GM18861 (cell line): ENCODE measurements at regions not wholly inside any gene's neighbourhood (a gene's known extent, or its start where the extent isn't known, plus 50 kb on each side); places are given as distances from the start of the nearest gene placed in this dataset.
"Not testable (repeated sequence)": the region's sequence is repeated elsewhere in the genome, so short reads cannot be mapped to it uniquely, and the experiment has no call there.

Experiments used
- ATAC-seq: cut with Tn5 transposase; IDR thresholded peaks from one replicate; pipeline ENCODE4 v1.9.1; 2021; ENCODE audit not compliant: unreplicated experiment

GRCh38 chr11:105432241-105432995, 177.5 kb upstream of the GRIA4 start:
- ATAC-seq = no peak

GRCh38 chr11:105429096-105429910, 180.6 kb upstream of the GRIA4 start:
- ATAC-seq = no peak

GRCh38 chr11:105407101-105407500, 202.8 kb upstream of the GRIA4 start:
- ATAC-seq = no peak

GRCh38 chr11:105401269-105401809, 208.5 kb upstream of the GRIA4 start:
- no peak for ATAC-seq

- ATAC-seq = no peak
Observed at GRCh38 chr11:105399511-105399910, 210.4 kb upstream of the GRIA4 start.

GRCh38 chr11:105398636-105399035, 211.2 kb upstream of the GRIA4 start:
- no peak for ATAC-seq

DNA sequence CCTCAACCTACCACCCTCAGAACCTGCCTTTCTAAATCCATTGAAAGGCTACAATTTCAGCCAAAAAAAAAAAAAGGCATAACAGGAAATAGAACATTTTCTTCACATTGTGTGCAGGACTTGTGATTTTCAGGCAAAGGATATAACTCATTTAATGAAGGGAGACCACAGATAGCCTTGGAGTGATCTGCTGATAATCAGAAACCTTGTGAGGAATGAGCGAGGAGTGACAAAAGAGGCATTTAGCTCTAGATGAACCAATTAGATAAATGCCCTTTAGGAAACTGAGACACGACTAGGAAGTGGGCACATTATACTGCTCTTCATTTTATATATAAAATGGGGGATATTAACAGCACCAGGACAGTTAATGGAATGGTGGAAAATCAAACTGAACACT, 216.5 kb upstream of the GRIA4 start:
- ATAC-seq = no peak

DNA sequence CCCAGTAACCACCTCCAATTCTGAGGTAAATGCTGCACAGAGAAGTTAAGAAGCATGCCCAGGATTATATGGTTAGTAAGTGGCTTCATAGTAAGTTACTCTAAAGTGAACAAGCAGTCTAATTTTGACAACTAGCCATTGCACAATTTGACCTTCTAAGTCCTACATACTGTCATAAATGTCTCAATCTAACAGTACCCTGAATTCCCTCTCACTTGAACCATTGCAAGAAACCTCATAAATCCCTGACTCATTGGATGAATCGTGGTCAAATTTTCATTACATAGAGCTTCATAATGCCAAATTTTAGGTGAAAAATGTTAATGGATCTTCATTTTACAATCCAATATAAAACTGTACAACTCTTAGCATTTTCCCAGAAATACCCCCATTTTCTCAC, 217.3 kb upstream of the GRIA4 start:
- ATAC-seq = no peak

DNA sequence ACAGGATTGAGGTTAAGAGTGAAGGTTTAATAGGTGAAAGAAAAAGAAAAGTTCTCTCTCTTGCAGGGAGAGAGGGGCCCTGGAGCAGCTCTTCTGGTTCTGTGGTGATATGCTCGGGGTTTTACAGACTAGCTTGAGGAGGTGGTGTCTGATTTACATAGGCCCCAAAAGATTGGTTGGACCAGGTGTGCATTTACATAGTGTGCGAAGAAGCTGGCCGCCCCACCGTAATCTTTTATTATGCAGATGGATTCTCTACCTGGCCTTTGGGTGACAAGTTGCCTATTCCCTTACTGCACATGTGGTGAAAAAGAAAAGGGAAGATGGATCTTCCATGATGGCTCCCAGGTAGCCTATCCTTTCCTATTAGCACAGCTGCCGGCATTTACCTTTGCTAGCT, 219.9 kb upstream of the GRIA4 start:
- no peak for ATAC-seq

GRCh38 chr11:105388006-105388405, 221.9 kb upstream of the GRIA4 start:
- ATAC-seq = no peak

DNA sequence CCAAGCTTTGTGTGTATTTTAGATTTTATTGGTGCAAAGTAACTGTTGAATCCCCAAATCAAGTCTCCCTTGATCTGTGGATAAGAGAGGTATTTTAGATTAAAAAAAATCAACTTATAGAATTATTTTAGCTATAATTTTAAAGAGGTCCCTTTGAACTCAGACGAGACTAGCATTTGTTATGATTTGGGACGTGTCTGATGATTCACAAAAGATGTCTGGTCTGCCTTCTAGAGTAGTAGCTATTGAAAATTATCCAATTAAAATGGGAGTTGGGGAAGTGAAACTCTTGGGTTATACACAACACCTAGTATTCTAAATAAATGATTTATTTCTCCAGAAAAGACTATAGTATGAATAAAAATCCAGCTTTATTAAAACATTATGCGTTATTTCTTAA, 227.9 kb upstream of the GRIA4 start:
- ATAC-seq = no peak

DNA sequence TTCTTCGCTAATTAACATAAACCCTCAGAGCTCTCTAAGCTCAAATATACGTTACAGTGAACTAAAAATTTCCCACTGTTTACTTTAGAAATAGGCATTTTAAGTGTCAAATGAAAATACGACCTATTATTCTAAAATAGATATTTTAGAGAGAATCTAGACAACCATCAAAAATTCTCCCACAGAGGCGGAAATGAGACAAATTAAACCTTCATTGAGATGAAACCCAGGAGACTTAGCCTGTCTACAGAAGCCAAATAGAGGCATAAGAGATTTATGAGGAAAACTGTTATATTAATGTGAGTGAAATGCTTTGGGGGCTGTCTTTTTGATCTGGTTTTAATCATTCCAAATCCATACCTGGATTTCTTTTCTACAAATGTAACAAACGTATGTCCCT, 232.0 kb upstream of the GRIA4 start:
- no peak for ATAC-seq

DNA sequence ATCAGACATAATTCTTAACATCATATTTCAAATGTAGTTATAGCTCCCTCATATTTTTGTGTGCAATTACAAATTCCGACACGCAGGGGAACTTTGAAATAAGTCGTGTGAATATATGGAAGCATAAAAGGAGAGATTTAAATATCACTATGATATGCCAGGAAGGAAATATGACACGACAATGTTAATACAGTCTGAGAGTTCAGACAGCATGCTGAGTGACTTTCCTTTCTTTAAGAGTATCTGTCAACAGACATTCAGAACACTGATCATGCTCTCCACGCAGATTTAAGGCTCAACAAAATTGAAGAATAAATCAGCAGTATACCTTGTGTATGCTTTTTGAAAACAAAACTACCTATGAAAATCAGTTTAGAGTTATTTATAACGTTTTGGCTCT, 232.6 kb upstream of the CARD18 start:
- ATAC-seq = no peak

DNA sequence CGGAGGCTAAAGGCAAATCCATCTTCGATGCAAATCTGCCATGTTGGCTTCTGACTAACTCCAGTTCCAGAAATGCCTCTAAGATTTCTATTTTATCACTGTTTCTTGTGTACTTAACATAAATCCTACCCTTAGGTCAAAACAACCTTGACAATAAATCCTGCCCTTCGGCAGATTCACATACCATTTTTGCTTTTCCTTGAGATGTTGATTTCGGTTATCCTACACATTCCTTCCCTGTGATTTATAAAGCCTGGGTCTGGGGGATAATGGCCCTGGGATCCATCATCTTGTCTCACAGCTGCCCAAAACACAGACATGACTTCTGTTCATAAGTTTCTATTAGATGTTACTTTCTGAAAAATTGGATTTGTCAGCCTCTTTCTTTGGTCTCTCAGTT, 231.7 kb upstream of the CARD18 start:
- ATAC-seq = no peak

DNA sequence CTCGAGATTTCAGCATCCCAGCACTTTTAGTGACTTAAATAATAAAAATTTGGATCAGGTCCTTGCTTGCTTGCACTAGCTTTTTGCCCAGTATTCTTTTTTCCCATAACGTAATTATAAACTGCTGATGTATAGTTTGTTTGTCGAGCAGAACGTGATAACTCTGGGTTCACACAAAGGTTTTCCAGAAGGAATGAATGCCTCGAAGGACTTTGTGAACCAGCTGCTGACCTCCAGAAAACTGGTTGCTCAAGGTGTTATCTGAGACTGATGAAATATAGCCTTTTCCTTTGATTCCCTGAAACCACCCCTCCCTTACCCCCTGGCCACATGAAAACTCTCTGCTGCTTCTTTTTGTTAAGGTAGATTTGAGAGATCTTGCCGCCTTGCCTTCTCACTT, 229.1 kb upstream of the CARD18 start:
- ATAC-seq = no peak

DNA sequence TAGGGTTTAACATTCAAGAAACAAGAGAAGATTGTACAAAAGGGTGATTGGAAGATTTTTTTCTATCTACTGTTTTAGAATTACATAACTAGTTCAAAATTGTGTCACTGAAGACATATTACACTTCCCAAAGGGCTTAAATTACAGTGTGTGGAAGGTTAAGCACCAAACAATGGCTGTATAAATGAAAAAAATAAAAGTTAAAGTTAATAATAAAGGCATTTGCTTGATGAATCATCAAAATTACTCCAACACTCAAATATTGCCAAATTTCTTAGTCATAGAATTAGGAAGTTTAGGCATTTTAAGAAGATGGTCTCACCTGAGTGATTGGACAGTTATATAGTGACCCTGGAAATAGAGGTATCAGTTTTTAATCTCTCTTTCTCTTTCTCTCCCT, 227.6 kb upstream of the CARD18 start:
- ATAC-seq = no peak

DNA sequence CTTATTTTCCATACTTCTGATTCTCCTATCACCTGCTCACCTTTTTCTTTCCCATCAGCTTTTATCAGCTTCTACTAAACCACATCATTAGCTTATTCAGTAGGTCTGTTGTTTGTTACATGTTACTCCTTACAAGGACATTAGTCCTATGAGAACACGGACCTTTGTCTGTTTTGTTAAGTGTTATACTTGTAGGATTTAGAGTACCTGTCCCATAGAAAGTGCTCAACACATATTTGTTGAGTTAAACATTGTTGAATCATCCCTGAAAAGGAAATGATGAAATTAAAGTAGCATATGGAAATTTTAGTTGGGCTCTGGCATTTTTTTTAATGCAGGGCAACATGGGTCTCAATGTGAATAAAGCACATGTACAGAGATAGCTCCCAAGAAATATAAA, 222.1 kb upstream of the CARD18 start:
- no peak for ATAC-seq

DNA sequence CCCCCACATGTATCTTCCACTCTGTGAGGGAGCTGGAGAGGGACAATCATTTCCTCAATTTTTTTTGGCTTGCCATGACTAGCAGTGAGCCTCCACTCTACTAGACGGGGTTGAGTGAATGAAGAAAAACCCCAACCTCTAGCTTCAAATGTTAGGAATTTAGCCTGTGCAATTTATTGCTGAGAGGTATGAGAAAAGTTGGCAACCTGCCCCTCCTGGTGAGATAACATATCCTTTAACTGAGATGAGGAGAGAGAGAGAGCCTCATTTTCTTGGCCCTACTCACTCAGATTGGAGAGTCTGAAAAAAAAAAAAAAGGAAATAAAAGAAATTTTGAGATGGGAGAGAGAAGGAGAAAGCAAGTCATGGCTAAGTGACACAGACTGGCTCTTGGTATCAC, 218.2 kb upstream of the CARD18 start:
- ATAC-seq = no peak

DNA sequence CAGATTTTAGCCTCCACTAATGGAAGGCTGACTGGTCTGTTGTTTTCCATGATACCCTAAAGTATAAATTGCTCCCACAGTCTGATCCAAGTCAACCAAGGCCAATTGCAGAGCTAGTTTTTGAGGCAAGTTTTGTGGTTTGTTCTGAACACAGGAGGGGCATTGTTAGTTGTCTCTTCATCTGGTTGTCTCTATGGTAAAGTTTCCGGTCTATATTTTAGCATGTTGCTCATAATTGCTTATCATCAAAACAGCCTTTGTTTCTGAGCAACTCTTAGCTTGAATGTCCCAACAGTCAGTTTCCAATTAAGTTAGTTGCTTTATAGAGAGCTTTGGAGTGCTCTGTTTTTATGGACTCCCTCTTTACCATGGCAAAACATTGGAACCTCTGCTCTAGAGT, 217.6 kb upstream of the CARD18 start:
- no peak for ATAC-seq

DNA sequence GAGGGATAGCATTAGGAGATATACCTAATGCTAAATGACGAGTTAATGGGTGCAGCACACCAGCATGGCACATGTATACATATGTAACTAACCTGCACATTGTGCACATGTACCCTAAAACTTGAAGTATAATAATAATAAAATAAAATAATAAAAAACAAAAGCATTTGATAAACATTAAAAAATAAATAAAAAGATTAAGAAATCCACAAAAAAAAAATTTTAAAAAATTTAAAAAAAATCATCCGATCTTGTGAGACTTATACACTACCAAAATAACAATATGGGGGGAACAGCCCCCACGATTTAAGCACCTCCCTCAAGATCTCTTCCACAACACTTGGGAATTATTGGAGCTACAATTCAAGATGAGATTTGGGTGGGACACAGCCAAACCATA, 210.3 kb upstream of the CARD18 start:
- not testable (repeated sequence) for ATAC-seq

- ATAC-seq = no peak
Observed at GRCh38 chr11:105344938-105345337, 205.4 kb upstream of the CARD18 start.

DNA sequence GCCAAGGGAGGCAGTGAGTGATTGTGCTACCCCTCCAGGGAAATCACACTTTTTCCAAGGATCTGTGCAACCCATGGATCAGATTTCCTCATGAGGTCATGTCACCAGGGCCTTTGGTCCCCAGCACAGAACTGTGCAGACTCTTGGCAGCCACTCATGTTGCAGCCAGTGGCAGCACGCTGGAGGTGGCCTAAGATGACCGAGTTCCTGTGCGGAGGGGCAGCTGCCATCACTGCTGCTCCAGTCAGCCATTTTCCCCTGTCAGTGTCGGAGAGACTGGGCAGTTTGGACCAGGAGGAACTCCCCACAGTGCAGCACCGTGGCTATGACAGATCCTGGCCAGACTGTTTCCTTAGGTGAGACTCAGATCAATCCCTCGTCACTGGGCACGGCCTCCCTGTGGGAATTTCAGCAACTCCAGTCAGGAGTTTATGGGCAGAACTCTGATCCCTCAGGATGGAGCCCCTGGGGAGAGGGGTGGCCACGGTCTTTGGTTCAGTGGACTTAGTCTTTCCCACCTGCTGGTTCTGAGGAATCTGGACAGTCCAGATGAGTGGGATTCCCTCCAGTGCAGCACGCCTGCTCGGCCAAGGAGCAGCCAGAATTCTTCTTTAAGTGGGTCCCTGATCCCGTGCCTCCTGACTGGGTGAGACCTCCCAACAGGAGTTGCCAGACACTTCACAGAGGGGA, 194.6 kb upstream of the CARD18 start:
- ATAC-seq = no peak
